ENCODE measurements at regions not wholly inside any gene's neighbourhood (a gene's known extent, or its start where the extent isn't known, plus 50 kb on each side); places are given as distances from the start of the nearest gene placed in this dataset.
"Not testable (repeated sequence)": the region's sequence is repeated elsewhere in the genome, so short reads cannot be mapped to it uniquely, and the experiment has no call there.

GRCh38 chr1:4174291-4175200 is 274.5 kb upstream of the C1orf174 start:
- no peak for DNase-seq (ENCODE audit: low spot score)

GRCh38 chr1:4175566-4176405 is 275.7 kb upstream of the C1orf174 start:
- DNase-seq (ENCODE audit: low spot score) = no peak

GRCh38 chr1:4176841-4177240 is 276.8 kb upstream of the C1orf174 start:
- DNase-seq (ENCODE audit: low spot score) = no peak

- no peak for DNase-seq (ENCODE audit: low spot score)
Observed at GRCh38 chr1:4177425-4178150, 277.5 kb upstream of the C1orf174 start.

GRCh38 chr1:4178501-4179113 is 278.5 kb upstream of the C1orf174 start:
- DNase-seq (ENCODE audit: low spot score) = no peak

GRCh38 chr1:4179914-4180735 is 280.1 kb upstream of the C1orf174 start:
- DNase-seq (ENCODE audit: low spot score) = no peak

GRCh38 chr1:4186486-4186885 is 286.4 kb upstream of the C1orf174 start:
- DNase-seq (ENCODE audit: low spot score) = not testable (repeated sequence)

- no peak for DNase-seq (ENCODE audit: low spot score)
Observed at GRCh38 chr1:4203501-4203900, 303.4 kb upstream of the C1orf174 start.

- DNase-seq (ENCODE audit: low spot score) = no peak
Observed at GRCh38 chr1:4207183-4207582, 307.1 kb upstream of the C1orf174 start.

- no peak for DNase-seq (ENCODE audit: low spot score)
Observed at GRCh38 chr1:4207842-4208692, 308.0 kb upstream of the C1orf174 start.

- DNase-seq (ENCODE audit: low spot score) = no peak
Observed at GRCh38 chr1:4210043-4210442, 310.0 kb upstream of the C1orf174 start.

GRCh38 chr1:4212796-4213195 is 312.7 kb upstream of the C1orf174 start:
- no peak for DNase-seq (ENCODE audit: low spot score)

GRCh38 chr1:4213366-4213973 is 313.4 kb upstream of the C1orf174 start:
- no peak for DNase-seq (ENCODE audit: low spot score)

- no peak for DNase-seq (ENCODE audit: low spot score)
Observed at GRCh38 chr1:4214826-4215225, 314.8 kb upstream of the C1orf174 start.

GRCh38 chr1:4215391-4215790 is 315.3 kb upstream of the C1orf174 start:
- DNase-seq (ENCODE audit: low spot score) = no peak

- no peak for DNase-seq (ENCODE audit: low spot score)
Observed at GRCh38 chr1:4216231-4216630, 316.2 kb upstream of the C1orf174 start.

- DNase-seq (ENCODE audit: low spot score) = no peak
Observed at GRCh38 chr1:4218619-4219018, 318.5 kb upstream of the C1orf174 start.

GRCh38 chr1:4219111-4219510 is 319.0 kb upstream of the C1orf174 start:
- DNase-seq (ENCODE audit: low spot score) = no peak

GRCh38 chr1:4219826-4220225 is 319.8 kb upstream of the C1orf174 start:
- no peak for DNase-seq (ENCODE audit: low spot score)

GRCh38 chr1:4220362-4220761 is 320.3 kb upstream of the C1orf174 start:
- DNase-seq (ENCODE audit: low spot score) = no peak
